Mucosa of descending colon (tissue), 3 donors: ENCODE measurements at regions not wholly inside any gene's neighbourhood (a gene's known extent, or its start where the extent isn't known, plus 50 kb on each side); places are given as distances from the start of the nearest gene placed in this dataset.
"Not testable (repeated sequence)": the region's sequence is repeated elsewhere in the genome, so short reads cannot be mapped to it uniquely, and the experiment has no call there.

Experiments
- ATAC-seq: fragments of 200-7000 bp; cut with Tn5 transposase; one replicate; pipeline ENCODE4 v1.9.1; 2020; ENCODE audit warnings: mild to moderate bottlenecking, moderate library complexity
- DNase-seq, 3 donors: peaks; one replicate each; pipeline ENCODE4 v3.0.0-alpha.2; 2020
- H3K36me3 ChIP-seq: fragments of 200-600 bp; one replicate; pipeline ENCODE4 v1.8.0; 2021; ENCODE audit warnings: low read depth, mild to moderate bottlenecking
- H3K4me1 ChIP-seq: fragments of 200-600 bp; one replicate; pipeline ENCODE4 v1.8.0; 2021; ENCODE audit warnings: low read depth, mild to moderate bottlenecking
- H3K4me3 ChIP-seq: fragments of 200-600 bp; one replicate; pipeline ENCODE4 v1.8.0; 2021; ENCODE audit warnings: mild to moderate bottlenecking
- H3K9me3 ChIP-seq: fragments of 200-600 bp; one replicate; pipeline ENCODE4 v1.8.0; 2021; ENCODE audit warnings: mild to moderate bottlenecking
- CTCF ChIP-seq: fragments of 200-600 bp; IDR thresholded peaks from one replicate; pipeline ENCODE4 v1.8.0; 2022; ENCODE audit warnings: antibody characterized with exemption, mild to moderate bottlenecking
- intact Hi-C, 2 donors: fragments of 100-400 bp; cut with DNase I in 1 of 2; cut with micrococcal nuclease in 1 of 2; formaldehyde crosslinking; loops; one replicate each; pipeline versions ENCODE4 v1.11.0 to v1.11.1; 2022; cut with DNase I, micrococcal nuclease
- donor health status: DM: no; HTN: no; CAD: no; lungs with moderate emphysema.
- donor health status: DM: no; HTN: no; CAD: no.
- donor health status: DM: no; HTN: yes; CAD: no.

GRCh38 chr7:149573519-149573918 lies 75.9 kb upstream of the ZNF746 start:
- no peaks in the 10 kb centered on the region for H3K36me3 ChIP-seq
- DNase-seq (no peak), ATAC-seq (no peak)
- intact Hi-C loops = no loop called here
- no peaks in the 10 kb centered on the region for H3K4me1 ChIP-seq
- peaks cover 45% of the 10 kb centered on the region for H3K9me3 ChIP-seq
- no peak for TF ChIP-seq CTCF
- H3K4me3 ChIP-seq = no peak overlapping the region

- H3K4me3 ChIP-seq, intact Hi-C loops, DNase-seq, H3K36me3 ChIP-seq, H3K4me1 ChIP-seq, ATAC-seq: not testable (repeated sequence)
- peaks cover 47% of the 10 kb centered on the region for H3K9me3 ChIP-seq
These were observed 75.3 kb upstream of the ZNF746 start for GRCh38 chr7:149572920-149573319.

GRCh38 chr7:149570784-149571183 lies 73.2 kb upstream of the ZNF746 start:
- ATAC-seq (no peak), DNase-seq (no peak)
- TF ChIP-seq CTCF = no peak
- Histone ChIP-seq H3K4me3 (no peak overlapping the region), H3K4me1 (no peaks in the 10 kb centered on the region), H3K9me3 (peaks cover 45% of the 10 kb centered on the region), H3K36me3 (no peaks in the 10 kb centered on the region)
- intact Hi-C loops = no loop called here

DNA sequence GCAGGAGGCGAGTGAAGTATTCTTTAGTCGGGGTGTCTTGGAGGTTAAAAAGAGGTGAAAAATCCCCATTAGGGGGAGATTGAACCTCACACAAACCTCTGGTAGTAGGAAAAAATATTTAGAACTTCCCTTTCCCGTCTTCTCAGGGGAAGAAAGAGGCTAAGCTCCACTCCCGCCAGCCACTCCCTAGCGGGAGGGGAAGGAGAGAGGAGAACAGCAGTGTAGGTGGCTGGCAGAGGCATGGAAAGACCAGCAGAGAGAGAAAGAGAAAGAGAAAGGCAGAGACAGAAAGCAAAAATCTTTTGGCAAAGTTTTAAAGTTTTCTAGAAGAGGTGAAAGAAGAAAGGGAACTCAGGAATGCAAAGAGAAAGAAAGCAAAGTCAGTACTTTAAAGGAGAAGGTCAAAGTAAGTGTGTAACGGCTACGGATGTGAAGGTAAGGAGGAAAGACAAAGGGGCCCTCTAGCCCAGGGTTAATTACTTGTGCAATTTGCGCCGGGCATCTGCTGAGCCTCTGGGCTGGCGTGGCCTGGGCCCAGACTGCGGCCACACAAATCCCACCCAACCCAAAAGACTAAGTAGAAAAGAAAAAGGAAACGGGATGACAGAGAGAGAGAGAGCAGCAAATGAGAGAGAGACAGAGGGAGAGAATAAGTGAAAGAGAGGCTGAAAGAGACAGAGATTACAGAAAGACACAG lies 72.3 kb upstream of the ZNF746 start:
- ATAC-seq = no peak
- no peak for TF ChIP-seq CTCF
- DNase-seq = no peak

GRCh38 chr7:149569025-149569725 lies 71.6 kb upstream of the ZNF746 start:
- intact Hi-C loops = no loop called here
- H3K4me3 ChIP-seq = no peak overlapping the region
- H3K4me1 ChIP-seq = no peaks in the 10 kb centered on the region
- H3K9me3 ChIP-seq = peaks cover 36% of the 10 kb centered on the region
- no peak for TF ChIP-seq CTCF
- DNase-seq (no peak), ATAC-seq (no peak)
- H3K36me3 ChIP-seq = no peaks in the 10 kb centered on the region

More for the DNA sequence above, 72.3 kb upstream of the ZNF746 start:
- H3K4me1 ChIP-seq = no peaks in the 10 kb centered on the region
- no peak overlapping the region for H3K4me3 ChIP-seq
- no peaks in the 10 kb centered on the region for H3K36me3 ChIP-seq
- intact Hi-C loops = no loop called here
- H3K9me3 ChIP-seq = peaks cover 42% of the 10 kb centered on the region

DNA sequence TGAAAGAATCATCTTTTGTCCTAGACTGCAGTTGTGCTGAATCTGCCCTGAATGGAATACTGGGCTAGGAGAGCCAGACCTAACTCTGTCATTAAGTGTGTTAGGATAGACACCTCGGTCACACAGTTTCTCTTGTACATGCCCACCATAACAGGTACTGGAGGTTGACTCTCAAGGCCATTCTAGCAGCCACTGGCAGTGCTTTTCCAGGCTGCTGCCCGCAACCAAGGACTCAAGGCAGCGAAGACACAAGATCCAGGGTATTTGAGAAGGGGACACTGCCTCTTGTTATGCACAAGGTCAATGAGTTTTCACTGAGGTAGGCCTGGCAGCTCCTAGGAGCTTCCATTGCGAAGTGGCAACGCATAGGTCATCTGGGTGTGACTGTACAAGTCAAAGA lies 70.6 kb upstream of the ZNF746 start:
- DNase-seq (no peak), ATAC-seq (no peak)
- Histone ChIP-seq H3K4me3 (no peak overlapping the region), H3K4me1 (no peaks in the 10 kb centered on the region), H3K36me3 (no peaks in the 10 kb centered on the region), H3K9me3 (peaks cover 26% of the 10 kb centered on the region)
- no peak for TF ChIP-seq CTCF
- intact Hi-C loops = no loop called here
